Activated T-cell treated with anti-CD3 and anti-CD28 coated beads, Interleukin-2, amount 50 U/mL, for 72 hours (primary cell): ENCODE measurements at regions not wholly inside any gene's neighbourhood (a gene's known extent, or its start where the extent isn't known, plus 50 kb on each side); places are given as distances from the start of the nearest gene placed in this dataset.
"Not testable (repeated sequence)": the region's sequence is repeated elsewhere in the genome, so short reads cannot be mapped to it uniquely, and the experiment has no call there.

Experiments used
- ATAC-seq, 2 donors: fragments of 150-1000 bp; cut with Tn5 transposase; replicated peaks in 1 of 2; 2 replicates each; pipeline ENCODE4 v1.10.0; 2021; ENCODE audit warnings: moderate library complexity in 2 of 2, mild to moderate bottlenecking in 1 of 2
- DNase-seq, 2 donors: peaks; one replicate each; pipeline ENCODE4 v3.0.0; 2021 to 2022; ENCODE audit warnings: mixed read lengths in 1 of 2
- H3K27ac Mint-ChIP-seq: one replicate; pipeline ENCODE4 v1.8.0; 2022; ENCODE audit warnings: mild to moderate bottlenecking, moderate library complexity, mixed read lengths
- H3K27me3 Mint-ChIP-seq: one replicate; pipeline ENCODE4 v1.8.0; 2022; ENCODE audit warnings: low read depth, mixed read lengths
- H3K36me3 Mint-ChIP-seq, 2 donors: one replicate each; pipeline ENCODE4 v1.8.0; 2022; ENCODE audit warnings: mixed read lengths in 2 of 2, mild to moderate bottlenecking in 1 of 2; ENCODE audit not compliant: insufficient read depth in 2 of 2
- H3K4me1 Mint-ChIP-seq: one replicate; pipeline ENCODE4 v1.8.0; 2022; ENCODE audit warnings: low read depth, mixed read lengths
- H3K4me3 Mint-ChIP-seq, 2 donors: one replicate each; pipeline ENCODE4 v1.8.0; 2022; ENCODE audit warnings: mild to moderate bottlenecking in 2 of 2, mixed read lengths in 2 of 2, moderate library complexity in 2 of 2
- H3K9me3 Mint-ChIP-seq, 2 donors: one replicate each; pipeline ENCODE4 v1.8.0; 2022; ENCODE audit warnings: mixed read lengths in 2 of 2

- H3K4me1 Mint-ChIP-seq: no peaks in the 10 kb centered on the region
- ATAC-seq (no peak), DNase-seq (no peak)
- peaks cover 11 to 16% of the 10 kb centered on the region in 2 donors for H3K9me3 Mint-ChIP-seq
- H3K4me3 Mint-ChIP-seq: no peak overlapping the region
- H3K27me3 Mint-ChIP-seq: no peaks in the 10 kb centered on the region
- H3K27ac Mint-ChIP-seq: no peak overlapping the region
- H3K36me3 Mint-ChIP-seq: no peaks in the 10 kb centered on the region
Observed at GRCh38 chr6:77299931-77300330, 163.4 kb downstream of the HTR1B start.

DNA sequence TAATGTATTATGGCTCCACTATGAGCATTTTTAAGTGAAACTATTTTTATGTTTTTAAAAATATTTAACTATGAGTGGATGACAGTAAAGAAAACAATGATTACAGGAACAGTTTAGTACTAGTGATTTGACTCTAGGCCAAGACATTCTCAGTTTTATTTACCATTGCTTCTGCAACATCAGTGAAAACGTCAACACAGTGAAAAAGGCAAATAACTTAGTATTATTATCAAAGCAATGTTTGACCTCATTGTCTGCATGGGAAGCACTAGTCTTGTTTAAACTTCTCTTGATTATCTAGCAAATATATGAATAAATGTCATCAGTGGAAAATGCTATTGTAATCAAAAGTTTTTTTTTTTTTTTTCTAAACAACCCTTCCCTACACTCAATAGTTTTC, 165.0 kb downstream of the HTR1B start:
- peaks cover 8% of the 10 kb centered on the region in 2 donors for H3K9me3 Mint-ChIP-seq
- H3K4me3 Mint-ChIP-seq: no peak overlapping the region
- H3K27ac Mint-ChIP-seq: no peak overlapping the region
- no peaks in the 10 kb centered on the region for H3K27me3 Mint-ChIP-seq
- DNase-seq (no peak), ATAC-seq (no peak)
- no peaks in the 10 kb centered on the region for H3K4me1 Mint-ChIP-seq
- no peaks in the 10 kb centered on the region for H3K36me3 Mint-ChIP-seq

- H3K9me3 Mint-ChIP-seq: peaks cover 0 to 1% of the 10 kb centered on the region in 2 donors
- no peak for ATAC-seq
- no peak overlapping the region for H3K27ac Mint-ChIP-seq
- no peak for DNase-seq
- no peaks in the 10 kb centered on the region for H3K27me3 Mint-ChIP-seq
- no peak overlapping the region for H3K4me3 Mint-ChIP-seq
- no peaks in the 10 kb centered on the region for H3K4me1 Mint-ChIP-seq
- H3K36me3 Mint-ChIP-seq: no peaks in the 10 kb centered on the region
Observed at GRCh38 chr6:77292564-77293546, 170.4 kb downstream of the HTR1B start.

DNA sequence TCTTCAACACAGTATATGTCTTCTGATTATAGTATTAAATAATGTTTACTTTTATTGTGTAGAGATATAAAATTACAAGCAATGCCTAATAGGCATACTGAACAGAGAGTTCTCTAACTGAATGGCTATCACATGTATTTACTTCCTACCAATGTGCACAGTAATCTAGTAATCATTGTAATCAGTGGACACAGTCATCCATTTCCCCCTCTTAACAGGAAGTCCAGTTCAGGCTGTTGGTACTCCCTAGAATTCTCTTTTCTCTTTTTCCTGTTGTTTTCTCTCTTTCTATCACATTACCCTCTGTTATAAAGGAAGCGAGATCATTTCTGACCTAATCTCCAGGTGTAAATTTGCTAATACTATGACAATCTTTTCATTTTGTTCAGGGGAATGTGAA, 172.5 kb downstream of the HTR1B start:
- Mint-ChIP-seq H3K36me3 (no peaks in the 10 kb centered on the region), H3K4me3 (no peak overlapping the region), H3K4me1 (no peaks in the 10 kb centered on the region), H3K9me3 (peaks cover 2 to 4% of the 10 kb centered on the region in 2 donors), H3K27me3 (no peaks in the 10 kb centered on the region), H3K27ac (no peak overlapping the region)
- ATAC-seq (no peak), DNase-seq (no peak)

GRCh38 chr6:77286541-77286940, 176.8 kb downstream of the HTR1B start:
- no peak for DNase-seq
- no peaks in the 10 kb centered on the region for H3K4me1 Mint-ChIP-seq
- no peak overlapping the region for H3K4me3 Mint-ChIP-seq
- ATAC-seq: no peak
- peaks cover 4 to 6% of the 10 kb centered on the region in 2 donors for H3K9me3 Mint-ChIP-seq
- no peaks in the 10 kb centered on the region for H3K27me3 Mint-ChIP-seq
- no peak overlapping the region for H3K27ac Mint-ChIP-seq
- H3K36me3 Mint-ChIP-seq: no peaks in the 10 kb centered on the region

GRCh38 chr6:77273929-77274328, 189.4 kb downstream of the HTR1B start:
- Mint-ChIP-seq H3K36me3 (peaks cover 0 to 4% of the 10 kb centered on the region in 2 donors), H3K27me3 (no peaks in the 10 kb centered on the region), H3K27ac (no peak overlapping the region), H3K4me3 (no peak overlapping the region), H3K4me1 (no peaks in the 10 kb centered on the region), H3K9me3 (peaks cover 7 to 11% of the 10 kb centered on the region in 2 donors)
- ATAC-seq: no peak
- no peak for DNase-seq

DNA sequence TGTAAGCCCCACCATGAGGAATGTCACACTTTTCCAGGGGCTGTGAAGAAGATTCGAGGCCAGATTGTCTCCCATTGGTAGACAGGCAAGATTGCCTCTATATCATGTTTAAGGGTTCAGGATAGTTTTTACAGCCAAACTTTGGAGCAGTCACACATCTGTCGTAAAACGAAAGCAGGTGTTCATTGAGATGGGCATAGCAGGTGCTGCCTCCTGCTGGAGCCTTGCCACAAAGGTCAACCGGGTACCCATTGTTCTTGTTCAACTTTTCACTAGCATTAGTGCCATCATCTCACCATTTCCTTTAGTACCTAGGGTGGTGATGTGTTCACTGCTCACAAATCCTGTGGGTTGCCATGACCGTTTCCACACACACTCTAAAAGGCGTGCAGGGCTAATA, 198.3 kb downstream of the HTR1B start:
- Mint-ChIP-seq H3K27ac (no peak overlapping the region), H3K4me3 (no peak overlapping the region), H3K27me3 (no peaks in the 10 kb centered on the region), H3K4me1 (no peaks in the 10 kb centered on the region), H3K9me3 (peaks cover 3 to 7% of the 10 kb centered on the region in 2 donors), H3K36me3 (no peaks in the 10 kb centered on the region)
- DNase-seq: no peak
- no peak for ATAC-seq

GRCh38 chr6:77263003-77263402, 200.3 kb downstream of the HTR1B start:
- H3K27me3 Mint-ChIP-seq: no peaks in the 10 kb centered on the region
- no peak for ATAC-seq
- DNase-seq: no peak
- peaks cover 4 to 11% of the 10 kb centered on the region in 2 donors for H3K9me3 Mint-ChIP-seq
- H3K27ac Mint-ChIP-seq: no peak overlapping the region
- no peak overlapping the region for H3K4me3 Mint-ChIP-seq
- H3K4me1 Mint-ChIP-seq: no peaks in the 10 kb centered on the region
- H3K36me3 Mint-ChIP-seq: no peaks in the 10 kb centered on the region

GRCh38 chr6:77251801-77252200, 211.5 kb downstream of the HTR1B start:
- not testable (repeated sequence) for H3K27me3 Mint-ChIP-seq, H3K36me3 Mint-ChIP-seq, H3K27ac Mint-ChIP-seq, DNase-seq, H3K4me3 Mint-ChIP-seq, ATAC-seq, H3K4me1 Mint-ChIP-seq
- H3K9me3 Mint-ChIP-seq: peaks cover 8 to 15% of the 10 kb centered on the region in 2 donors

DNA sequence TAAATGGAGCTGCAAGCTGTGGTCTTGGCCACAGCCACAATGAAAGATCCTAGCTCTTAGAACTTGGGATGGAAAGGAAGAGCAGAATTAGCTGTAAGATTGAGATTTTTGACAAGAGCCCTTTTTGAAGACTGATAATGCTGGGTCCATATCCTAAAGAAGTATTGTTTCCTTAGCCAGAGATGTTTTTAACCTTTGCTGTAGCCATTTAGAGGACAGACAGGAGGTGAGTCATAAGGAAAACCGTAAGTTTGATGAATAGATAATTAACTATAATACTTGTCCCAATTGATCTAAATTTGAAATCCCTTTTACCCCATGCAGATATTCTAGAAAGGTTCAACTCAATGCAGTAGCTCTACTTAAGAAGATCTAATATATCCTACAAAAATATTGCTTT, 213.7 kb downstream of the HTR1B start:
- DNase-seq (no peak), ATAC-seq (no peak)
- no peaks in the 10 kb centered on the region for H3K4me1 Mint-ChIP-seq
- no peaks in the 10 kb centered on the region for H3K27me3 Mint-ChIP-seq
- peaks cover 0 to 3% of the 10 kb centered on the region in 2 donors for H3K36me3 Mint-ChIP-seq
- peaks cover 6 to 13% of the 10 kb centered on the region in 2 donors for H3K9me3 Mint-ChIP-seq
- H3K27ac Mint-ChIP-seq: no peak overlapping the region
- H3K4me3 Mint-ChIP-seq: no peak overlapping the region

- ATAC-seq (no peak), DNase-seq (no peak)
- no peaks in the 10 kb centered on the region for H3K27me3 Mint-ChIP-seq
- H3K4me1 Mint-ChIP-seq: no peaks in the 10 kb centered on the region
- H3K27ac Mint-ChIP-seq: no peak overlapping the region
- H3K9me3 Mint-ChIP-seq: peaks cover 6 to 12% of the 10 kb centered on the region in 2 donors
- H3K4me3 Mint-ChIP-seq: no peak overlapping the region
- H3K36me3 Mint-ChIP-seq: peaks cover 0 to 5% of the 10 kb centered on the region in 2 donors
Observed at GRCh38 chr6:77245026-77245425, 218.3 kb downstream of the HTR1B start.

- no peaks in the 10 kb centered on the region for H3K36me3 Mint-ChIP-seq
- no peaks in the 10 kb centered on the region for H3K9me3 Mint-ChIP-seq
Observed at GRCh38 chr6:77231438-77232305, 231.6 kb downstream of the HTR1B start.

GRCh38 chr6:77228279-77228678, 235.0 kb downstream of the HTR1B start:
- no peaks in the 10 kb centered on the region for H3K36me3 Mint-ChIP-seq
- DNase-seq (no peak), ATAC-seq (no peak)

More at GRCh38 chr6:77231438-77232305, 231.6 kb downstream of the HTR1B start:
- Mint-ChIP-seq H3K27me3 (no peaks in the 10 kb centered on the region), H3K27ac (no peak overlapping the region), H3K4me3 (no peak overlapping the region), H3K4me1 (no peaks in the 10 kb centered on the region)
- no peak for ATAC-seq
- no peak for DNase-seq

More at GRCh38 chr6:77228279-77228678, 235.0 kb downstream of the HTR1B start:
- H3K27me3 Mint-ChIP-seq: no peaks in the 10 kb centered on the region
- no peaks in the 10 kb centered on the region for H3K4me1 Mint-ChIP-seq
- no peak overlapping the region for H3K27ac Mint-ChIP-seq
- no peak overlapping the region for H3K4me3 Mint-ChIP-seq
- peaks cover 1 to 3% of the 10 kb centered on the region in 2 donors for H3K9me3 Mint-ChIP-seq
